ENCODE measurements at regions not wholly inside any gene's neighbourhood (a gene's known extent, or its start where the extent isn't known, plus 50 kb on each side); places are given as distances from the start of the nearest gene placed in this dataset.

GRCh38 chr7:33829536-33829935, 75.8 kb upstream of the BMPER start:
- TF ChIP-seq CTCF (IDR thresholded peaks at IDR 0.05; ENCODE audit: borderline replicate concordance, extremely low read depth, low read length, poor library complexity, severe bottlenecking) (no peak), EZH2 (IDR thresholded peaks at IDR 0.05; ENCODE audit: borderline replicate concordance, low read depth, low read length, severe bottlenecking) (no peak)
